GM11168 (cell line): ENCODE measurements at regions not wholly inside any gene's neighbourhood (a gene's known extent, or its start where the extent isn't known, plus 50 kb on each side); places are given as distances from the start of the nearest gene placed in this dataset.
"Not testable (repeated sequence)": the region's sequence is repeated elsewhere in the genome, so short reads cannot be mapped to it uniquely, and the experiment has no call there.

Source experiments
- in situ Hi-C: fragments of 300-500 bp; cut with MboI; formaldehyde crosslinking; loops from one replicate; pipeline ENCODE4 v1.12.0; 2022; ENCODE audit warnings: low sequenced_read_pairs; ENCODE audit not compliant: unreplicated experiment

- in situ Hi-C loops, result no loop called here
These were observed 140.2 kb upstream of the KLF6 start for GRCh38 chr10:3925184-3925583.

- in situ Hi-C loops, result no loop called here
These were observed 139.3 kb upstream of the KLF6 start for GRCh38 chr10:3924344-3924743.

DNA sequence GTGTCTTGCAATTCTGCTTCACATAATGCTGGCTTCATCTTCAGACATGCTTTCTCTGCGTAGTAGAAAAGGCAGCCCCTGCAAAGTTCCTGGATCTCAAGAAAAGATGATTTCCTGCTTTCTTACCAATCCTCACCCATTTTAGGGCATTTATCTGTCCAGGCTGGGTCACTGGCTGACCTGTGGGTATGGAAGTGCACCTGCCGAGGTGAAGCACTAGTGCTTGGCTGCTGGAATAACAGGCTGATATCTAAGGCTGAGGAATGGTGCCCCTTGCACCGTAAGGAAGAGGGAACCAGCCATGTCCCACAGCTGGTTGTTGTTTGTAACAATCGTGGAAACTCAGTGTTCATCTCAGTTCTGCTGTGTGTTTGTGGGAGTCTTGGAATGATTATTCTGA, 138.0 kb upstream of the KLF6 start:
- in situ Hi-C loops, result no loop called here

DNA sequence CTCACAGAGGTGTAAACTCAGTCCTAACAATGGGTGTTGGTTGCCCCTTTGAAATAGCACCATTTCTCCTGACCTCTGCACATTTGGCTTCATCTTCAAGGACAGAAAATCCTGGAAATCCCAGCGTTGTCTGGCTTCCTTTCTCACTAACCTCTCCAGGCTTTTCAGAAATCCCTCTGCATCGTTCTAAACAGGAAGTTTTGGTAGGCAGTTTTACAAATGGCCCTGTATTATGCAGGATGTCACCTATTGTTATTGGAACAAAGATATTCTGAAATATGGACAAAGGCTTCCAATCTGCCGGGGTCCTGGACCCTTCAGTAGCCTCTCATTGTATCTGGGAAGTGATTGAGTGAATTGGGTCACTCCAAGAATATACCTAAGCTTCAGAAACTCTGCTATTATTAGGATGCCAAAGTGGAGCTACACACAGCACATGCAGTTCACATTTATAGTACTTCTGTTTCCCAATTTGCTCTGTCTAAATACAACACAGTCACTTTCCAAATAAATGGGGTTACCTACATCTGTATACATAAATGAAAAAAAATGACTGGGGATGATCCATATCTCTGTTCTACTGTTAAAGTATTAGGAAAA, 134.8 kb upstream of the KLF6 start:
- in situ Hi-C loops, result no loop called here

- in situ Hi-C loops, result not testable (repeated sequence)
These were observed 132.4 kb upstream of the KLF6 start for GRCh38 chr10:3917392-3917791.

DNA sequence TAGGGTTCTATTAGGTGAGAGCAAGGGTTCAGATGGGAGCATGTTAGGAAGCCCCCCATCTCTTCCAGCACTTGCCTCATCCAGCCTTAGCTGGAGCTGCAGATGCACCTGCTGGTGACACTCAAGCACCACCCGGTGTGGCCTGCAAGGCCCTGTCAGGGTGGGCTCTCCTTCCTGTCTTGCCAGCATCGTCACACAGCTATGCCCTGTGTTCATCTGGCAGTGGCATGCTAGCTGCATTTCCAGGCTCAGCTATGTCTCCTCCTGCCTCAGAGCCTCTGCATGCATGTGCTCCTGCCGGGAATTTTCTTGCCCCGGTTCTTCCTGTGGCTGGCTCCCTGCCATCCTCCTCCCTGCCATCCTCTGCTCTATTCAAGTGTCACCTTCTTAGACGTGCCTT, 129.7 kb upstream of the KLF6 start:
- in situ Hi-C loops, result no loop called here

- in situ Hi-C loops, result no loop called here
These were observed 126.9 kb upstream of the KLF6 start for GRCh38 chr10:3911713-3912442.

DNA sequence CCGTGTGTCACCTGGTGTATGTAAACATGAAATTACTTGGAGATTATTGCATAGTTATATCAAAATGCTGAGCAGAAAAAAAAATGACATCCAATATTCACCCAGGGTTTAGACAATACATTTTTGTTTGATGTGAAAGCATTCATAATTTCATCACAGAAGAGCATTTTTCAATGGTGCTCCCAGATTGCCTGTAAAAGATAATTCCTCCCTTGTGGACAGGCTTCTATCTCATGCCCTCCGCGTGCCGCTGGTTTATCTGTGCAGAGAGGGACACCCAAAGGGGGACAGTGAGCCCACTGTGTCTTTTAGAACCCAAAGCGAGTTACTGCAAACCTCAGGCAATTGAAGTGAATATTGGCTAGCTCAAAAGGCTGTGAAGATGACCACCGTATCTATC, 126.2 kb upstream of the KLF6 start:
- in situ Hi-C loops, result no loop called here

DNA sequence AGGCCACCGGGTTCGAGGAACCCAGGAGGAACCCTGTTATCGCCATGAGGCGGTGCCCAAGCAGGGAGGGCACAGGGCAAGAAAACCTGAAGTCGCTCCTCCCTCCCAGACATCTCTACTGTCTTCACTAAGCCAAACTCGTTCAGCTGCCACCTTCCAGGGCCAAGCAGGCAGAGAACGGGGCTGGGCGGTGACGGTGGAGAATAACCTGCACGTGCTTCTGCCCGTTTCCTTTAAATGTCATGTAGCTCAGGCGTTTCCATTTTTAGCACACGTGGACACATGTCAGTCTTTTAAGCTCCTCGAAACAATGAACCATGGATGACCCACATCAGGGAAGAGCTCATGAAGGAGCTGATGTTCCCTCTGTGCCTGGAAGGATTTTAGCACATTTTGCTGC, 124.3 kb upstream of the KLF6 start:
- in situ Hi-C loops, result no loop called here

DNA sequence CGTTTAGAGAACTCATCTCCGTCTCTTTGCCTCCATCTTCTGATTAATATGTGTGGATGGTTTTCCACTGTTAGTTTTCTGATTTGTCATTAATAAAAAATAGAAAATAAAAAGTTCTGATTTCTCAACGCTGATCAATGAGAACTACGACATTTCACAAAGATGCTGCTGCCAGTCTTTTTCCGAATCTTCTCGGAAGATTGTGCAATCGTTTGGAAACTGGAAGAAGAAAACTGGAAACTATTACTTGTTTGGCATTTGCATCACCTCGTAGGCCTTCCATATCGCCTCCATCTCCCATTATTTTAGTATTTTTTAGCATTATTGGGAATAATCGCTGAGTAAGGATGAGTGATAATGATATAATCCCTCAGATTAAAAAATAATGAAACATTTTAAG, 123.2 kb upstream of the KLF6 start:
- in situ Hi-C loops, result no loop called here

- in situ Hi-C loops, result no loop called here
These were observed 122.5 kb upstream of the KLF6 start for GRCh38 chr10:3907514-3907913.

- in situ Hi-C loops, result no loop called here
These were observed 121.6 kb upstream of the KLF6 start for GRCh38 chr10:3906511-3907111.

DNA sequence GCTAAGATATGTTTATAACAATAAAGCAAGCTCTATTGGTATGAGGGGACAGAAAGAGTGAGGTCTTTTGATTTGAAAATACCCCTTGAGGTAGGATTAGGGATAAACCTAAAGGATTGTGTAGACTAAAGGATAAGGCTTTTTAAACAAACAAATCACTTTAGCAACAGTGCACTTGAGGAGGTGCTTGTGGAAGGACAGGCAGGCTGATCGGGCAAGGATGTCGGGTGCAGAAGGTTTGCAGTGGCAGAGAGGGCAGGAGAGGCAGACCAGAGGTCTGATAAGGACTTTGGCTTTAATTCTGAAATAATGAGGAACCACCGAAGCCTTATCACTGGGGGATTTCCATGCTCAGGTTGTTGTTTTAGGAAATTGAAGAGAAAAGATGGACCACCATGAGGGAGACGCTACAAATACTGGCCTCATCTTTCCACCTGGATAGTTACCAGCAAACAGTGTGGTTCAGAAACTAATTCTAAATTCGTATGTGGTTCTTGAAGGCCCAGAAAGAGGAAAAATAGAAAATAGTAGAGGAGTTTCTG, 119.5 kb upstream of the KLF6 start:
- in situ Hi-C loops, result no loop called here

GRCh38 chr10:3902809-3903410, 117.9 kb upstream of the KLF6 start:
- in situ Hi-C loops, result no loop called here

- in situ Hi-C loops, result no loop called here
These were observed 117.2 kb upstream of the KLF6 start for GRCh38 chr10:3902054-3902808.

DNA sequence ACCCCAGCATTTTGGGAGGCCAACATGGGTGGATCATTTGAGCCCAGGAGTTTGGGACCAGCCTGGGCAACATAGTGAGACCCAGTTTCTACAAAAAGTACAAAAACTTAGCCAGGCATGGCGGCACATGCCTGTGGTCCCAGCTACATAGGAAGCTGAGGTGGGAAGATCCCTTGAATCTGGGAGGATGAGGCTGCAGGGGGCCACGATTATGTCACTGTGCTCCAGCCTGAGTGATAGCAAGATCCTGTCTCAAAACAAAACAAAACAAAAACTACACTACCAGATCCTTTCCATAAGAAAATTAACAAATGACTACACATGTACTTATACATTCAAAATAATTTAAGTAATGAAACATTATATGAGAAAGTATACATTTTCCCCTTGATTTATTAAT, 116.4 kb upstream of the KLF6 start:
- in situ Hi-C loops, result no loop called here

DNA sequence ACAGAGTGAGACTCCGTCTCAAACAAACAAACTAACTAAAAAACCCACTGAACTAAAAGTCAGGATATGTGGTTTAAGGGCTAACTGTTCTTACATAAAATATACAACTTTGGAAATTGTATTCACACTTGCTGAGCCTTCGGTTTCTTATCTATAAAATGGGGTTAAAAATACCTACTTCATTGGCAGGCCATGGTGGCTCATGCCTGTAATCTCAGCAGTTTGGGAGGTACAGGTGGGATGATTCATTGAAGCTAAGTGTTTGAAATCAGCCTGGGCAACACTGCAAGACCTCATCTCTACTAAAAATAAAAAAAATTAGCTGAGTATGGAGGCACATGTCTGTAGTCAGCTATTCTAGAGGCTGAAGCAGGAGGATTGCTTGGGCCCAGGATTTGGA, 115.4 kb upstream of the KLF6 start:
- in situ Hi-C loops, result no loop called here

GRCh38 chr10:3898821-3899220, 113.8 kb upstream of the KLF6 start:
- in situ Hi-C loops, result no loop called here

DNA sequence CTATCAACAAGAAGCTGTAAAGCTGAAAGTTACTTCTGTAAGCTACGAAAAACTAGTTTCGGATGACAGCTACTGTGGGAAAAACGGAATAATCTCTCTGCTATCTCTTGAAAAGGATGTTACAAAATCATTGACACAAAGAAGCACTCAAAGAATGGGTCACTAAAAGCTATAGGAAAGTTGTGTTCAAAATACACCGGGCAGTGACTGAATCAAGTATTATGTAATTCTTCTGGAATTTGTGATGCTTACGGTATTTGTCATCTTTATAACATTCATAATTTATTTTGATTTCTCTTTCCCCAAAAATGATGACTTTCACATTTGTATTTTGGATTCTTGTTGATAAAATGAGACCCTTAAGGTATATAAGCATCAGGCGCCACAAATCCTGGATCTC, 112.1 kb upstream of the KLF6 start:
- in situ Hi-C loops, result no loop called here

DNA sequence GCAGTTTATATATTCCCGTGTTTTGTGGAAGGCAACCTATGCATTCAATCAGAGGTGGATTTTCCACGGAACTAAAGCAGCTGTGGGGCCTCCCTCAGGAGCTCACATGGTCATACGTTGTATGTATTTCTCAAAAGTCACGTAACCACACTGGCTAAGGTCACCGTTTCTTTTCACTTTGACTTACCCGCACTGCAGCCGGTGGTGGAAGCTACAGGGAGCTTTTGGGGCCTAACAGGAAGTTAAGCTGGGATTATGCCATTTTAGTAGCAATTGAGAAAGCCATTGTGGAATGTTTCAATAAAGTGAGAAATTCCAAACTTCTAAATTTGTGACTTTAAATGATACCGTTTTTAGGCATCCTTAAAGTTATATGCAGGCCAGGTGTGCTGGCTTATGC, 111.2 kb upstream of the KLF6 start:
- in situ Hi-C loops, result no loop called here
